ENCODE measurements at regions not wholly inside any gene's neighbourhood (a gene's known extent, or its start where the extent isn't known, plus 50 kb on each side); places are given as distances from the start of the nearest gene placed in this dataset.
"Not testable (repeated sequence)": the region's sequence is repeated elsewhere in the genome, so short reads cannot be mapped to it uniquely, and the experiment has no call there.

DNA sequence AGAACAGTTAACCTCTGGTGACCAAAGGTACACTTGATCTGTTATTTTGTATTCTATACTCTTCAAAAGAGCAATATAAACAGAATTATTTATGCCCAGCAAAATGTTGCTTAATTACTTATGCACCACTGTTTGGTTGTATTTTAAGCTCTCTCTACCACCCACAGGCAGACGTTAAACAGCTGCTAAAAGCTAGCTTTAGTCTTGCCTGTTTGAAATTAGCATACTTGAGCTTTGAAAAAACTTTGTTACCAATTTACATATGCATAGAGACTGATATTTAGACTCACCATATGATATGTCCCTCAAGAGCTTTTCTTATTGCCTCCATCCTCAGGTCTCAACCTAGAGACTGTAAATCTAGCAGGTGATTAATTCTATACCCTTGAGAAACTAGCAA, 426.9 kb downstream of the NR4A2 start:
- in situ Hi-C loops (cut with MboI; ENCODE audit: low sequenced_read_pairs, unreplicated experiment), result no loop called here
- no peak for DNase-seq (ENCODE audit: low spot score)
- TF ChIP-seq, protein P1, sequence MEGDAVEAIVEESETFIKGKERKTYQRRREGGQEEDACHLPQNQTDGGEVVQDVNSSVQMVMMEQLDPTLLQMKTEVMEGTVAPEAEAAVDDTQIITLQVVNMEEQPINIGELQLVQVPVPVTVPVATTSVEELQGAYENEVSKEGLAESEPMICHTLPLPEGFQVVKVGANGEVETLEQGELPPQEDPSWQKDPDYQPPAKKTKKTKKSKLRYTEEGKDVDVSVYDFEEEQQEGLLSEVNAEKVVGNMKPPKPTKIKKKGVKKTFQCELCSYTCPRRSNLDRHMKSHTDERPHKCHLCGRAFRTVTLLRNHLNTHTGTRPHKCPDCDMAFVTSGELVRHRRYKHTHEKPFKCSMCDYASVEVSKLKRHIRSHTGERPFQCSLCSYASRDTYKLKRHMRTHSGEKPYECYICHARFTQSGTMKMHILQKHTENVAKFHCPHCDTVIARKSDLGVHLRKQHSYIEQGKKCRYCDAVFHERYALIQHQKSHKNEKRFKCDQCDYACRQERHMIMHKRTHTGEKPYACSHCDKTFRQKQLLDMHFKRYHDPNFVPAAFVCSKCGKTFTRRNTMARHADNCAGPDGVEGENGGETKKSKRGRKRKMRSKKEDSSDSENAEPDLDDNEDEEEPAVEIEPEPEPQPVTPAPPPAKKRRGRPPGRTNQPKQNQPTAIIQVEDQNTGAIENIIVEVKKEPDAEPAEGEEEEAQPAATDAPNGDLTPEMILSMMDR (IDR thresholded peaks at IDR 0.05; ENCODE audit: borderline replicate concordance, control extremely low read depth, extremely low read depth, insufficient read depth, missing control alignments), result no peak

DNA sequence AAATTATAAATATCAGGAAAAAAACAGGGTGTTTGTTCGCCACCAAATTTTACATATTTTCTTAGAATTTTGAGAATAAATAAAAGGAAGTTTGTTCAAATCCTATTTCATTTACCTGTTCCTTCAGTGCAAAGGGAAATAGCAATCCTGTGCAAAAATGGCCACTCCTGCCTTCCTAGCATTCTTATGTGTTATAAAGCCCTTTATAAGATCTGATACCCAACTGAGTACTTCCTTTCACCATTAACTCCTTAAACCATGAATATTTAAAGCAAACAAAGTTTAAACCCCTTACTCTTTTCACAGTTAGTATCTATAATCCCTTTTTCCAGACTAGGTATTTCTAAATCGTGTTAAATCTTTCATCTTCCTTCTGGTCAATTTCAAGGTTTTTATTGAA, 427.8 kb downstream of the NR4A2 start:
- DNase-seq (ENCODE audit: low spot score), result no peak
- in situ Hi-C loops (cut with MboI; ENCODE audit: low sequenced_read_pairs, unreplicated experiment), result no loop called here
- TF ChIP-seq, protein P1 (IDR thresholded peaks at IDR 0.05; ENCODE audit: borderline replicate concordance, control extremely low read depth, extremely low read depth, insufficient read depth, missing control alignments), result no peak

DNA sequence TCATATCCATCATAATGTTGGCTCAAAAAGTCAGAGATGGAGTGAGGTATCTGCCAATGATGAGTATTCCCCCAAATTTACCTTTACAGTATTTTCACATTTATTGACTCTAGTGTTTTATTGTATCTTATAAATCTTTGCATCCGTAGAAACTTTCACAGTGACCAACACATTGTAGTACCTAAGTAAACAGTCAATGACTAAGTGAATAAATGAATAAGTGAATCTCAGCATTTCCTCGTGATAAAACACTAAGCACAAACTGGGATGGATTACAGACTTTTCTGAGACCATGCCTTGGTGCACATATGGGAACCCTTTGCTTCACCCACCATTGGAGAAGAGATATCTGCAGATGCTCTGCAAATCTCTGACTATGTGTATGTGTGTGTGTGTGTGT, 429.9 kb downstream of the NR4A2 start:
- TF ChIP-seq, protein P1 (IDR thresholded peaks at IDR 0.05; ENCODE audit: borderline replicate concordance, control extremely low read depth, extremely low read depth, insufficient read depth, missing control alignments), result no peak
- in situ Hi-C loops (cut with MboI; ENCODE audit: low sequenced_read_pairs, unreplicated experiment), result no loop called here
- DNase-seq (ENCODE audit: low spot score), result no peak

DNA sequence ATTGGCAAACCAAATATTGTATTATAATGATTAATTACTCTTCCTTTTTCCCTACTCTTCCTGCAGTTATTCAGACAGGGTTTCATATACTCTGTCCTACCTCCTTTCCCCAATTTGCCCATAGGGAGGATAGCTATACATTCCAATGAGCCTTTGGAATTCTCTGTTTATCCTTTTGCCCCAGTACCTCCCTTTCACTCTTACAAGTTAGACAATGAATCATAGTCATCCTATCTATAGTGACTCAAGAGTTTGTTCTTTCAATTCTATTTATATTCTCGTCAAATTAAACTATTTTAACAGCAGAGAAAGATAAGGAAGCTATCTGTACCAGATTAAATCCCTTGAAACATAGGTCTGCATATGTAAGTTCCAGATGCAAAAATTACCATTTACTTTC, 437.5 kb downstream of the NR4A2 start:
- DNase-seq (ENCODE audit: low spot score), result no peak
- in situ Hi-C loops (cut with MboI; ENCODE audit: low sequenced_read_pairs, unreplicated experiment), result no loop called here
- TF ChIP-seq, protein P1 (IDR thresholded peaks at IDR 0.05; ENCODE audit: borderline replicate concordance, control extremely low read depth, extremely low read depth, insufficient read depth, missing control alignments), result no peak

DNA sequence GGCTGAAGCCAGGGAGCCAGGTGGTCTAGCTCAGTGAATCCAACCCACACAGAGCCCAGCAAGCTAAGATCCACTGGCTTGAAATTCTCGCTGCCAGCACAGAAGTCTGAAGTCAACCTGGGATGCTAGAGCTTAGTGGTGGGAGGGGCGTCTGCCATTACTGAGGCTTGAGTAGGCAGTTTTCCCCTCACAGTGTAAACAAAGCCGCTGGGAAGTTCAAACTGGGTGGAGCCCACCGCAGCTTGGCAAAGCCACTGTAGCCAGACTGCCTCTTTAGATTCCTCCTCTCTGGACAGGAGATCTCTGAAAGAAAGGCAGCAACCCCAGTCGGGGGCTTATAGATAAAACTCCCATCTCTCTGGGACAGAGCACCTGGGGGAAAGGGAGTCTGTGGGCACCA, 452.1 kb downstream of the NR4A2 start:
- DNase-seq (ENCODE audit: low spot score); in situ Hi-C loops (cut with MboI; ENCODE audit: low sequenced_read_pairs, unreplicated experiment): not testable (repeated sequence)

DNA sequence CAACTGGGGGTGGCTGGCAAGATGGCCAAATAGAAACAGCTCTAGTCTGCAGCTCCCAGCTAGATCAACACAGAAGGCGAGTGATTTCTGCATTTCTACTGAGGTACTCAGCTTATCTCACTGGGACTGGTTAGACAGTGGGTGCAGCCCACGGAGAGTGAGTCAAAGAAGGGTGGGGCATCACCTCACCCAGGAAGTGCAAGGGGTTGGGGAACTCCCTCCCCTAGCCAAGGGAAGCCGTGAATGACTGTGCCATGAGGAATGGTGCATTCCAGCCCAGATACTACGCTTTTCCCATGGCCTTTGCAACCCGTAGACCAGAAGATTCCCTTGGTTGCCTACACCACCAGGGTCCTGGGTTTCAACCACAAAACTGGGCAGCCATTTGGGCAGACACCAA, 452.6 kb downstream of the NR4A2 start:
- in situ Hi-C loops (cut with MboI; ENCODE audit: low sequenced_read_pairs, unreplicated experiment); DNase-seq (ENCODE audit: low spot score): not testable (repeated sequence)

DNA sequence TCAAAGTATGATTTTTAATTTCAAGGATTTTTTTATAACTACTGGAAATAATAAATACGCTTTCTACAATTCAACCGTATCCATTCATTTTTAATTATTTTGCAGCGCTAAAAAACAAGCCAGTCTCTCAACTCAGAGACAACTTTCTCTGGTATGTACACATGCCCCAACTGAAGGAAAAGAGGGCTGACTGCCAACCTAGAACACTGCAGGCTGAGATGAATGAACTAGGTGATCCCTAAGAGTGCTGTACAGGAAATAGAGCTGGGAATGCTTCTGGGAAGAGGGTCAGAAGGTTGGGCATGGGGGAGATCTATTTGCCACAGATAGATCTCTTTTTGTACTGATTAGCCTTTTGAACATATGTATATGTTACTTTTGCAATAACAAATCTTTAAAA, 460.1 kb downstream of the NR4A2 start:
- no peak for DNase-seq (ENCODE audit: low spot score)

DNA sequence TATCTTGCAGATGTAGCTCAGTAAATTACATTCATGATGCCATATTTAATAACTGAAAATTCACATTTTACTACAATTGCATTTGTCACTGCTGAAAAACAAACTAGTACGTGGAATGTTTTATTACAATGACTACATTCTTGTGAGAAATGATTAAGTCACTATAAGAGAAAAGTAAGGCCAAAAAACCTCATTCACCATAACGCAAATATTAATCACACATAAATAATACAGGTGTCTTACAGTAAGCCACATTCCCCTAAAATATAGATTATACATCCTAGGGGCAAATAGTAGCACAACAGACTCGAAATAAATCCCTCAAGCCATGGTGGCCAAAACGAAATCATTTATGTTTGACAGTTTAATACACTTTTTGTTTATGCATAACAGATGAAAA, 460.6 kb downstream of the NR4A2 start:
- TF ChIP-seq, protein P1 (IDR thresholded peaks at IDR 0.05; ENCODE audit: borderline replicate concordance, control extremely low read depth, extremely low read depth, insufficient read depth, missing control alignments), result no peak
- in situ Hi-C loops (cut with MboI; ENCODE audit: low sequenced_read_pairs, unreplicated experiment), result no loop called here
- no peak for DNase-seq (ENCODE audit: low spot score)

More for the DNA sequence above, 460.1 kb downstream of the NR4A2 start:
- in situ Hi-C loops (cut with MboI; ENCODE audit: low sequenced_read_pairs, unreplicated experiment), result no loop called here
- TF ChIP-seq, protein P1 (IDR thresholded peaks at IDR 0.05; ENCODE audit: borderline replicate concordance, control extremely low read depth, extremely low read depth, insufficient read depth, missing control alignments), result no peak

Data from GM13976 (cell line).